K562 (cell line): ENCODE measurements at regions not wholly inside any gene's neighbourhood (a gene's known extent, or its start where the extent isn't known, plus 50 kb on each side); places are given as distances from the start of the nearest gene placed in this dataset.

Source experiments
- ATAC-seq: fragments of 200-7000 bp; cut with Tn5 transposase; 3 replicates; pipeline ENCODE4 v1.9.1; 2020; ENCODE audit warnings: moderate library complexity
- BruUV-seq: library from RNA; stranded (reverse); fragments of 400-500 nt; replicated peaks from 2 replicates; lab custom pipeline; 2021; lab: Mats Ljungman, UMichigan
- CTCF ChIA-PET: fragments of 300-600 bp; formaldehyde crosslinking; extraction: SDS; loops from one replicate; lab custom pipeline; 2021; ENCODE audit warnings: low intra/inter-chr PET ratio; lab: Yijun Ruan, JAX
- POLR2A ChIA-PET: fragments of 300-600, 350-650 bp; sonication (Branson Sonifier 250); formaldehyde crosslinking; extraction: SDS; loops from one replicate; lab custom pipeline; 2021; ENCODE audit warnings: antibody characterized with exemption, inconsistent platforms; lab: Yijun Ruan, JAX
- DNase-seq, 4 experiments: peaks; one replicate each; pipeline versions ENCODE4 v3.0.0 to v3.0.0-alpha.2; 2011 to 2018; ENCODE audit warnings: low spot score in 3 of 4, mixed read lengths in 3 of 4; ENCODE audit errors: extremely low read depth in 1 of 4
- FAIRE-seq: peaks from 2 replicates; lab custom pipeline; 2011; peaks lifted over from hg19 to GRCh38; lab: Jason Lieb, UNC
- H2AFZ ChIP-seq: 2 replicates; pipeline ENCODE4 v1.6.0; 2011; ENCODE audit warnings: low read depth, low read length, control low read depth, inconsistent platforms
- H3K27ac ChIP-seq: fragments of 200-600 bp; 3 replicates; pipeline ENCODE4 v1.8.0; 2011; ENCODE audit warnings: low read depth, mild to moderate bottlenecking, control low read depth, inconsistent platforms, low read length, moderate library complexity, mixed read lengths; ENCODE audit errors: extremely low read depth
- H3K27me3 ChIP-seq, 2 experiments: fragments of 300-600 bp in 1 of 2; 2 replicates in 1 of 2; 3 replicates in 1 of 2; pipeline versions ENCODE4 v1.6.0 to v1.8.0; 2011; ENCODE audit warnings: inconsistent platforms in 2 of 2, low read length in 2 of 2, mild to moderate bottlenecking in 1 of 2, mixed read lengths in 1 of 2, moderate library complexity in 1 of 2; ENCODE audit not compliant: control insufficient read depth in 2 of 2, insufficient read depth in 2 of 2
- H3K36me3 ChIP-seq: fragments of 300-600 bp; 3 replicates; pipeline ENCODE4 v1.8.0; 2011; ENCODE audit warnings: mild to moderate bottlenecking, low read length, inconsistent platforms; ENCODE audit not compliant: control insufficient read depth, insufficient read depth
- H3K4me1 ChIP-seq, 2 experiments: fragments of 200-600 bp in 1 of 2; replicated peaks in 1 of 2; 2 replicates in 1 of 2; 3 replicates in 1 of 2; pipeline versions ENCODE4 v1.5.1 to v1.8.0; 2011; ENCODE audit warnings: inconsistent platforms in 2 of 2, low read length in 2 of 2, mild to moderate bottlenecking in 1 of 2, mixed read lengths in 1 of 2, moderate library complexity in 1 of 2; ENCODE audit not compliant: control insufficient read depth in 2 of 2, insufficient read depth in 2 of 2
- H3K4me2 ChIP-seq: 2 replicates; pipeline ENCODE4 v1.6.1; 2011; ENCODE audit warnings: low read length, control low read depth, inconsistent platforms, mixed read lengths; ENCODE audit not compliant: insufficient read depth
- H3K4me3 ChIP-seq: fragments of 200-600 bp; sonication (generic), shearing (Covaris generic); 2 replicates; pipeline ENCODE4 v1.5.1; 2016; ENCODE audit warnings: control low read depth, inconsistent platforms
- H3K79me2 ChIP-seq: fragments of 200-600 bp; 3 replicates; pipeline ENCODE4 v1.8.0; 2011; ENCODE audit warnings: low read length, inconsistent platforms; ENCODE audit not compliant: control insufficient read depth, insufficient read depth
- H3K9ac ChIP-seq, 2 experiments: 2 replicates each; pipeline versions ENCODE4 v1.6.0 to v1.6.1; 2011; ENCODE audit warnings: low read depth in 2 of 2, low read length in 2 of 2, control low read depth in 1 of 2, inconsistent platforms in 1 of 2, mild to moderate bottlenecking in 1 of 2, mixed read lengths in 1 of 2; ENCODE audit not compliant: insufficient read depth in 1 of 2
- H3K9me1 ChIP-seq: one replicate; pipeline ENCODE4 v1.6.0; 2011; ENCODE audit warnings: inconsistent platforms, mild to moderate bottlenecking, low read length, moderate library complexity; ENCODE audit not compliant: control insufficient read depth, insufficient read depth
- H3K9me3 ChIP-seq: replicated peaks from 2 replicates; pipeline ENCODE4 v1.5.1; 2011; ENCODE audit warnings: low read depth, low read length, inconsistent platforms; ENCODE audit not compliant: control insufficient read depth, insufficient read depth
- H4K20me1 ChIP-seq: replicated peaks from 2 replicates; pipeline ENCODE4 v1.6.1; 2011; ENCODE audit warnings: low read length, inconsistent platforms, mixed read lengths; ENCODE audit not compliant: control insufficient read depth, insufficient read depth
- ELF2 ChIP-seq: fragments of 250-450 bp; sonication (Bioruptor Pico); IDR thresholded peaks from 2 replicates; pipeline ENCODE4 v1.5.0; 2021; ENCODE audit warnings: mild to moderate bottlenecking
- FOSL1 ChIP-seq: fragments of 200-800 bp; sonication (Bioruptor generic); conservative IDR thresholded peaks from 2 replicates; pipeline ENCODE4 v1.6.1; 2016; ENCODE audit warnings: missing genetic modification characterization, missing compliant biosample characterization
- ZNF785 ChIP-seq: fragments of 250-450 bp; sonication (Bioruptor Pico); IDR thresholded peaks from 2 replicates; pipeline ENCODE4 v1.4.0; 2020; ENCODE audit warnings: mild to moderate bottlenecking
- WGBS: fragments of 100-300 bp; shearing (Covaris generic); methylation state at CpG from one replicate; pipeline ENCODE4 v1.1.6; 2016; ENCODE audit warnings: low coverage, mixed read lengths; ENCODE audit not compliant: insufficient coverage; ENCODE audit errors: missing lambda C conversion rate; 5-methylcytosine and 5-hydroxymethylcytosine counted together
- in situ Hi-C: fragments of 300-500 bp; cut with MboI; formaldehyde crosslinking; loops from 4 replicates; pipeline ENCODE4 v1.15.0; 2018; ENCODE audit warnings: inconsistent platforms, mixed read lengths
- intact Hi-C: fragments of 100-400 bp; cut with micrococcal nuclease; formaldehyde crosslinking; loops from 2 replicates; pipeline ENCODE4 v1.14.2; 2022

DNA sequence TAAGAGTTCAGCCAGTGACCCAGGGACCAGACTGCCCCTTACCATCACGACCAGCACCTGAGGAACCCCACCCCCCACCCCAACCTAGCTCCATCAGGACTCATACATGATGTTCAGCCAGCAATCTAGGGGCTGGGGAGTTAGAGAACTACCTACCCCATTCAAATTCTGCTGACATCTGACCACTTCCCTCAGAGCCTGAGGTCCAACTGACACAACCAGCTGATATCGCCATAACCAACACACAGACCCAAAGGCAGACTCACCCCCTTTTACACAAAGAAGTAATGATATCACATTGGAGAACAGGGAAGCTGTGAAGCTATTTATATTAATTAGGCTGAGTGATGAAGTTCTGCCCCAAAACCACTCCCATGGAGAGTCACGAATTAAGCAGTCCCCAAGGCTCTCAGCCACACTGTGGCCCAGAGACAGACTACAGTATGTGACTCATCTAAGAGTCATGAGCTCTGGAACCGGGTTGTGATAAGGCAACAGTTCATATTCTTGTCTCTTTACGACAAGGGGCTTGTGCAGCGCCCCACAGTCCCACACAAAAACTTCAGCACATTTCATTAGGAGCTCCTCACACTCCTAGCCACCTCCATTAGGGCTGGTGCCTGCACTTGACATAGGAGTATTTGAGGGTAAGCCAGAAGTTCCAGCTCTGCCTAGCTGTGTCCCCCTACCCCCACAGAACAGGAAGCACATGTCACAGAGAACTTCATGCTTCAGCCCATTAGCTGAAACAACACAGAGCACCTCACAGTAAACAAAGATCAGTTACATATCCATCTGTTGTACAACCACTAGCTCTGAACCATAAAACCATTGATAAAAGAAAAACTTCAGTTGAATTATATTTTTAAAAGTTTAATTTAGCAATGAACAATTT is 184.7 kb upstream of the ZCCHC13 start:
- Histone ChIP-seq H3K9me1 (no peaks in the 10 kb centered on the region), H3K27ac (no peak overlapping the region), H3K27me3 (no peaks in the 10 kb centered on the region; a peak in 1 of 5 replicates), H3K4me3 (no peak overlapping the region), H4K20me1 (no peaks in the 10 kb centered on the region), H3K4me2 (no peak overlapping the region), H3K9ac (no peak overlapping the region), H3K9me3 (no peaks in the 10 kb centered on the region), H3K36me3 (no peaks in the 10 kb centered on the region), H2AFZ (no peak overlapping the region), H3K4me1 (no peaks in the 10 kb centered on the region), H3K79me2 (no peaks in the 10 kb centered on the region)
- intact Hi-C loops = no loop called here
- CTCF ChIA-PET = no interaction called here
- FAIRE-seq (no peak), DNase-seq (no peak), ATAC-seq (no peak)
- POLR2A ChIA-PET = no interaction called here
- in situ Hi-C loops = no loop called here
- WGBS = 0% methylated on average over 4 of the region's 6 CpGs
- TF ChIP-seq FOSL1 (tag) (peak; percentile 42), ELF2 (CRISPR knock-in tag) (no peak)
- no TSS peak for BruUV-seq

DNA sequence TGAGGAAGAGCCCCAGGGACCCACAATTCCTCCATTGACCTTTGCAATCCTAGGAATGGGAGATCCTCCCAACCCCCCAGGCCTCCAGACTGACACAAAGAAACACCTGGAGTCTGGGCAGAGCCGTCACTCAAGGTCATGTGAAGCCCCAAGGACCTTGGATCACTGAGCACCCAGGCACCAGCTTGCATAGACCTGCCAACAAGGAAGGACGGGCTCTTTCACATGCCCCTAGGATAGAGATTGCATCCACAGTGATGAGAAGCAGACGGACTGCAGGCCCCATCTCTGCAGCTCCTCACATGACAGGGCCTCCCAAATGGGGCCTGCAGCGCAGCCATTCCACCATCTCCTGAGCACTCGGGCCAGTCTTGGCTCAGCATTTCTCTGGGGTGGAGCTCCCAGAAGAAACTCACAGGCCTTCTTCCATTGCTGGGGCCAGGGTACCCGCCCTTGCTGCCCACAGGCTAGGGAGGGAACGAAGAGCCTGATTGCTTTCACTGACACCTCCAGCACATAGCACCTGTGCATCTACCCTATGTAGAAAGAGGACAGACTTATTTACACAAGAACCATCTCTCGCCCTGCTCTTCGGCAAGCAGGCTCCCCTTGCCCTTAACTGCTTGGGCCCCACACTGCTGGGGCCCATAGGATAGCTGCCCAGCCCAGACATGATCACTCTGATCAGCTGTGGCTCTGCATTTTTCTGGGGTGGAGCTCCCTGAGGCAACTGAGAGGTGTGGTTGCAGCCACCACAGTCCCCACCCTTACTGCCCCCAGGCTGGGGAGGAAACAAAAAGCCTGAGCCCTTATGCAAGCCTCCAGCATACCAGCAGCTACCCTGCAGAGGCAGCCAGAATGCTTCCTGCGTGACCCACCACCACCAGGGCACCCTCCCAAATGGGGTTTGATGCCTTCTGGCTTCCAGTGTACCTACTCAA is 185.7 kb upstream of the ZCCHC13 start:
- no peak overlapping the region for H3K4me2 ChIP-seq
- no peak overlapping the region for H3K27ac ChIP-seq
- no peaks in the 10 kb centered on the region for H3K4me1 ChIP-seq
- ChIA-PET POLR2A (no interaction called here), CTCF (no interaction called here)
- H3K9ac ChIP-seq = no peak overlapping the region
- H3K36me3 ChIP-seq = no peaks in the 10 kb centered on the region
- H3K9me1 ChIP-seq = no peaks in the 10 kb centered on the region
- FAIRE-seq (no peak), ATAC-seq (no peak), DNase-seq (no peak)
- intact Hi-C loops (no loop called here), in situ Hi-C loops (no loop called here)
- H3K27me3 ChIP-seq = no peaks in the 10 kb centered on the region; a peak in 1 of 5 replicates
- 5% methylated on average over 9 of the region's 10 CpGs for WGBS
- no peaks in the 10 kb centered on the region for H3K9me3 ChIP-seq
- H2AFZ ChIP-seq = no peak overlapping the region
- H3K79me2 ChIP-seq = no peaks in the 10 kb centered on the region
- no TSS peak for BruUV-seq
- H4K20me1 ChIP-seq = no peaks in the 10 kb centered on the region
- TF ChIP-seq ZNF785 (CRISPR knock-in tag) = no peak
- H3K4me3 ChIP-seq = no peak overlapping the region
